ENCODE measurements at regions not wholly inside any gene's neighbourhood (a gene's known extent, or its start where the extent isn't known, plus 50 kb on each side); places are given as distances from the start of the nearest gene placed in this dataset.

DNA sequence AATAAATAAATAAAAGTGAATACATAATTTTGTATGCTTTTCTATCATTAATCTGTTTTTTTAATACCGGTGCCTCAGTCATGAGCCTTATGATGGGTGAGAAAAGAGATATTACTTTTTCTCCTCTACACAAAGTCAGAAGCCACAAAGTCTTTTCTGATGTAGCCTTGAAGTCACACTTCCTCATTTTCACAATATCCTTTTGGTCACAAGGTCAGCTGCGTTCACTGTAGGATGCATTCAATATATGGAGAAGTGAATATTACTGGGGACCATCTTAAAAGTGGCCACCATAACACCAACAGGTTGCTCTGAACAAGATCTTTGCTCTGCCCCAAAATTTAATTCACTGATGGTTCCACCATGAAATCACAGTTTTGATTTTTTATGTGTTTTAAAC lies 83.3 kb upstream of the TNR start:
- Histone ChIP-seq H3T11ph (ENCODE audit: low read length) (no peak overlapping the region), H3K9me3 (ENCODE audit: control insufficient read depth, low read depth, low read length) (no peaks in the 10 kb centered on the region), H3K4ac (ENCODE audit: low read depth, low read length) (no peak overlapping the region), H3K9ac (ENCODE audit: extremely low read depth, insufficient read length, low read length) (no peak overlapping the region), H2BK5ac (ENCODE audit: insufficient read length, low read length) (no peak overlapping the region), H2AK5ac (ENCODE audit: insufficient read length, low read length) (no peak overlapping the region), H4K91ac (ENCODE audit: insufficient read length, low read depth, low read length) (no peak overlapping the region), H3K79me1 (ENCODE audit: insufficient read depth, low read depth, low read length, poor library complexity, severe bottlenecking) (no peaks in the 10 kb centered on the region), H3K4me1 (ENCODE audit: insufficient read depth, low read length) (no peaks in the 10 kb centered on the region; the same call in 1 of the 2 replicates), H3K14ac (ENCODE audit: insufficient read depth, low read length) (no peak overlapping the region), H2AFZ (ENCODE audit: low read length) (no peak overlapping the region), H3K18ac (ENCODE audit: insufficient read length, low read depth, low read length) (no peak overlapping the region), H2BK20ac (ENCODE audit: low read depth, low read length, poor library complexity, severe bottlenecking) (no peak overlapping the region), H3K27me3 (ENCODE audit: insufficient read depth, low read length) (no peaks in the 10 kb centered on the region), H4K8ac (replicated peaks; ENCODE audit: insufficient read length, low read depth, low read length) (no peak overlapping the region), H4K20me1 (ENCODE audit: control insufficient read depth, insufficient read depth, insufficient read length) (no peaks in the 10 kb centered on the region), H3K27ac (ENCODE audit: insufficient read length, low read depth, low read length) (no peak overlapping the region), H2BK12ac (ENCODE audit: insufficient read length, low read depth, low read length) (no peak overlapping the region), H2BK15ac (ENCODE audit: low read depth, low read length) (no peak overlapping the region), H4K5ac (ENCODE audit: insufficient read length, low read depth, low read length) (no peak overlapping the region), H3K23ac (ENCODE audit: insufficient read length, low read depth, low read length) (no peak overlapping the region), H3K56ac (ENCODE audit: insufficient read length, low read depth, low read length) (no peak overlapping the region), H3K23me2 (ENCODE audit: insufficient read length, low read depth, low read length, poor library complexity, severe bottlenecking) (no peaks in the 10 kb centered on the region), H2BK120ac (ENCODE audit: low read depth, low read length, poor library complexity, severe bottlenecking) (no peak overlapping the region), H3K79me2 (ENCODE audit: insufficient read depth, low read length) (no peaks in the 10 kb centered on the region), H3K4me2 (ENCODE audit: insufficient read depth, insufficient read length, low read length) (no peak overlapping the region)
- Mint-ChIP-seq H3K9me3 (peaks cover 11 to 19% of the 10 kb centered on the region in 2 experiments; a peak in 4 of 5 replicates), H3K36me3 (ENCODE audit: insufficient read depth in 1 of 3, low read depth in 3 of 3) (peaks cover 5 to 18% (median 10%) of the 10 kb centered on the region in 3 experiments; a peak in 5 of 7 replicates), H3K27me3 (ENCODE audit: low read depth) (no peaks in the 10 kb centered on the region; the same call in 1 of the 2 replicates), H3K4me3 (no peak overlapping the region), H3K4me1 (peaks cover 4 to 13% of the 10 kb centered on the region in 2 experiments), H3K27ac (no peak overlapping the region)
- WGBS (ENCODE audit: extremely low coverage, insufficient read length, low lambda C conversion rate): no CpG with 5 or more reads among the region's 2 CpGs
- TF ChIP-seq, protein P1, sequence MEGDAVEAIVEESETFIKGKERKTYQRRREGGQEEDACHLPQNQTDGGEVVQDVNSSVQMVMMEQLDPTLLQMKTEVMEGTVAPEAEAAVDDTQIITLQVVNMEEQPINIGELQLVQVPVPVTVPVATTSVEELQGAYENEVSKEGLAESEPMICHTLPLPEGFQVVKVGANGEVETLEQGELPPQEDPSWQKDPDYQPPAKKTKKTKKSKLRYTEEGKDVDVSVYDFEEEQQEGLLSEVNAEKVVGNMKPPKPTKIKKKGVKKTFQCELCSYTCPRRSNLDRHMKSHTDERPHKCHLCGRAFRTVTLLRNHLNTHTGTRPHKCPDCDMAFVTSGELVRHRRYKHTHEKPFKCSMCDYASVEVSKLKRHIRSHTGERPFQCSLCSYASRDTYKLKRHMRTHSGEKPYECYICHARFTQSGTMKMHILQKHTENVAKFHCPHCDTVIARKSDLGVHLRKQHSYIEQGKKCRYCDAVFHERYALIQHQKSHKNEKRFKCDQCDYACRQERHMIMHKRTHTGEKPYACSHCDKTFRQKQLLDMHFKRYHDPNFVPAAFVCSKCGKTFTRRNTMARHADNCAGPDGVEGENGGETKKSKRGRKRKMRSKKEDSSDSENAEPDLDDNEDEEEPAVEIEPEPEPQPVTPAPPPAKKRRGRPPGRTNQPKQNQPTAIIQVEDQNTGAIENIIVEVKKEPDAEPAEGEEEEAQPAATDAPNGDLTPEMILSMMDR (conservative IDR thresholded peaks at IDR 0.05): no peak
- no peak for DNase-seq

Measured in H9 (cell line).